ENCODE measurements at regions not wholly inside any gene's neighbourhood (a gene's known extent, or its start where the extent isn't known, plus 50 kb on each side); places are given as distances from the start of the nearest gene placed in this dataset.

GRCh38 chr15:91625506-91625905 lies 228.0 kb upstream of the SLCO3A1 start:
- DNase-seq = no peak

- no peak for DNase-seq
Measured at GRCh38 chr15:91627473-91628278, 225.8 kb upstream of the SLCO3A1 start.

- no peak for DNase-seq
Measured at GRCh38 chr15:91630090-91630489, 223.4 kb upstream of the SLCO3A1 start.

- DNase-seq = no peak
Measured at GRCh38 chr15:91632176-91632575, 221.3 kb upstream of the SLCO3A1 start.

GRCh38 chr15:91632981-91633380 lies 220.5 kb upstream of the SLCO3A1 start:
- DNase-seq = no peak

- no peak for DNase-seq
Measured at GRCh38 chr15:91634179-91634578, 219.3 kb upstream of the SLCO3A1 start.

- DNase-seq = no peak
Measured at GRCh38 chr15:91635080-91635479, 218.4 kb upstream of the SLCO3A1 start.

- DNase-seq = no peak
Measured at GRCh38 chr15:91635641-91636040, 217.9 kb upstream of the SLCO3A1 start.

GRCh38 chr15:91649016-91649415 lies 204.5 kb upstream of the SLCO3A1 start:
- no peak for DNase-seq

GRCh38 chr15:91649831-91650321 lies 203.6 kb upstream of the SLCO3A1 start:
- no peak for DNase-seq

GRCh38 chr15:91651251-91651650 lies 202.3 kb upstream of the SLCO3A1 start:
- DNase-seq = no peak

- DNase-seq = no peak
Measured at GRCh38 chr15:91652610-91653207, 200.8 kb upstream of the SLCO3A1 start.

GRCh38 chr15:91655563-91656290 lies 197.8 kb upstream of the SLCO3A1 start:
- peak; percentile 15 for DNase-seq

- DNase-seq = peak; percentile 51
Measured at GRCh38 chr15:91660174-91660649, 193.3 kb upstream of the SLCO3A1 start.

GRCh38 chr15:91664224-91664836 lies 189.2 kb upstream of the SLCO3A1 start:
- DNase-seq = no peak

GRCh38 chr15:91665212-91665611 lies 188.3 kb upstream of the SLCO3A1 start:
- no peak for DNase-seq

- DNase-seq = peak; percentile 9
Measured at GRCh38 chr15:91668370-91668769, 185.1 kb upstream of the SLCO3A1 start.

GRCh38 chr15:91670108-91670507 lies 183.4 kb upstream of the SLCO3A1 start:
- DNase-seq = no peak

GRCh38 chr15:91678003-91678402 lies 175.5 kb upstream of the SLCO3A1 start:
- no peak for DNase-seq

- DNase-seq = no peak
Measured at GRCh38 chr15:91679447-91679846, 174.1 kb upstream of the SLCO3A1 start.

- no peak for DNase-seq
Measured at GRCh38 chr15:91685436-91685835, 168.1 kb upstream of the SLCO3A1 start.

- DNase-seq = no peak
Measured at GRCh38 chr15:91688811-91689210, 164.7 kb upstream of the SLCO3A1 start.

GRCh38 chr15:91689377-91689776 lies 164.1 kb upstream of the SLCO3A1 start:
- DNase-seq = no peak
